ENCODE measurements at regions not wholly inside any gene's neighbourhood (a gene's known extent, or its start where the extent isn't known, plus 50 kb on each side); places are given as distances from the start of the nearest gene placed in this dataset.

DNA sequence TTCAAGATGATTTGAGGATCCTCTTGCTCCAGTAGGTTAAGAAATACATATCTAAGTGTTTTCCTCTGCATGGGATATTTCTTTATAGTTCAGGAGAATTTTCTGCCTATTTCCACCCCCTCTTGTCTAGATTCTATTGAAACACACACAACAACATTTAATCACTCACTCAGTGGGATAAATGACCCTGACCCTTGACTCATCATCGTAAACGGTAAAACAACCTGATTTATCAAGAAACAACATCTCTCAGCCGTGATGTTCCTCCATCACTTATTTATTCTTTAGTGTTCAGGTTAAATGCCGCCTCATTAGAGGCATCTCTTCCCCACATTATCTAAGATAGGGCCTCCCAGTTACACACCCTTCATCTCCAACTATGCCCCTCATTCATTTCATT is 208.7 kb upstream of the FMN2 start:
- TF ChIP-seq EZH2phosphoT487 (IDR thresholded peaks at IDR 0.05; ENCODE audit: low read length) = no peak
- TF ChIP-seq, protein P1, sequence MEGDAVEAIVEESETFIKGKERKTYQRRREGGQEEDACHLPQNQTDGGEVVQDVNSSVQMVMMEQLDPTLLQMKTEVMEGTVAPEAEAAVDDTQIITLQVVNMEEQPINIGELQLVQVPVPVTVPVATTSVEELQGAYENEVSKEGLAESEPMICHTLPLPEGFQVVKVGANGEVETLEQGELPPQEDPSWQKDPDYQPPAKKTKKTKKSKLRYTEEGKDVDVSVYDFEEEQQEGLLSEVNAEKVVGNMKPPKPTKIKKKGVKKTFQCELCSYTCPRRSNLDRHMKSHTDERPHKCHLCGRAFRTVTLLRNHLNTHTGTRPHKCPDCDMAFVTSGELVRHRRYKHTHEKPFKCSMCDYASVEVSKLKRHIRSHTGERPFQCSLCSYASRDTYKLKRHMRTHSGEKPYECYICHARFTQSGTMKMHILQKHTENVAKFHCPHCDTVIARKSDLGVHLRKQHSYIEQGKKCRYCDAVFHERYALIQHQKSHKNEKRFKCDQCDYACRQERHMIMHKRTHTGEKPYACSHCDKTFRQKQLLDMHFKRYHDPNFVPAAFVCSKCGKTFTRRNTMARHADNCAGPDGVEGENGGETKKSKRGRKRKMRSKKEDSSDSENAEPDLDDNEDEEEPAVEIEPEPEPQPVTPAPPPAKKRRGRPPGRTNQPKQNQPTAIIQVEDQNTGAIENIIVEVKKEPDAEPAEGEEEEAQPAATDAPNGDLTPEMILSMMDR (IDR thresholded peaks at IDR 0.05; ENCODE audit: low read length) = no peak
- TF ChIP-seq EZH2 (optimal IDR thresholded peaks at IDR 0.05; ENCODE audit: low read depth, low read length) = no peak
